ENCODE measurements at regions not wholly inside any gene's neighbourhood (a gene's known extent, or its start where the extent isn't known, plus 50 kb on each side); places are given as distances from the start of the nearest gene placed in this dataset.

- no peak for TF ChIP-seq EP300 (IDR thresholded peaks at IDR 0.05)
- no peak for TF ChIP-seq CTCF (IDR thresholded peaks at IDR 0.05)
These were observed 170.6 kb upstream of the GK2 start for GRCh38 chr4:79578606-79579005.

All from esophagus muscularis mucosa (tissue), 3 donors.